Vagina (tissue), 2 donors: ENCODE measurements at regions not wholly inside any gene's neighbourhood (a gene's known extent, or its start where the extent isn't known, plus 50 kb on each side); places are given as distances from the start of the nearest gene placed in this dataset.

Experiments
- DNase-seq, 2 donors: peaks; one replicate each; pipeline ENCODE4 v3.0.0-alpha.2; 2017; ENCODE audit errors: extremely low spot score in 2 of 2
- H3K27ac ChIP-seq: fragments of 200-600 bp; sonication (generic); one replicate; pipeline ENCODE4 v1.5.1; 2019
- H3K27me3 ChIP-seq: fragments of 200-600 bp; sonication (generic); one replicate; pipeline ENCODE4 v1.5.1; 2019
- H3K36me3 ChIP-seq, 2 donors: fragments of 200-600 bp; sonication (generic); one replicate each; pipeline ENCODE4 v1.5.1; 2017 to 2019
- H3K4me1 ChIP-seq: fragments of 200-600 bp; sonication (generic); one replicate; pipeline ENCODE4 v1.5.1; 2019
- H3K4me3 ChIP-seq, 2 donors: fragments of 200-600 bp; sonication (generic); 1 replicate in 1 of 2; 2 replicates in 1 of 2; pipeline ENCODE4 v1.5.1; 2016 to 2019
- H3K9me3 ChIP-seq: fragments of 200-600 bp; sonication (generic); one replicate; pipeline ENCODE4 v1.5.1; 2019
- POLR2A ChIP-seq, 2 donors: fragments of 450-650 bp; IDR thresholded peaks; one replicate each; pipeline ENCODE4 v1.6.1; 2017; ENCODE audit warnings: antibody characterized with exemption in 2 of 2, mild to moderate bottlenecking in 2 of 2, moderate library complexity in 2 of 2
- POLR2AphosphoS5 ChIP-seq, 2 donors: sonication (generic); formaldehyde crosslinking; IDR thresholded peaks; one replicate each; pipeline ENCODE4 v1.9.0; 2017; ENCODE audit warnings: antibody characterized with exemption in 2 of 2, mild to moderate bottlenecking in 2 of 2, low read depth in 1 of 2; ENCODE audit not compliant: insufficient read depth in 1 of 2
- intact Hi-C: fragments of 100-400 bp; cut with DNase I; formaldehyde crosslinking; loops from one replicate; pipeline ENCODE4 v1.15.1; 2023
- TF ChIP-seq, protein P1 (sequence below), 3 experiments: fragments of 450-650 bp in 2 of 3; fragments of 200-600 bp in 1 of 3; sonication (generic) in 1 of 3; IDR thresholded peaks; one replicate each; pipeline ENCODE4 v1.5.1; 2017 to 2019; ENCODE audit warnings: antibody characterized with exemption in 3 of 3, mild to moderate bottlenecking in 2 of 3, moderate library complexity in 2 of 3

DNA sequence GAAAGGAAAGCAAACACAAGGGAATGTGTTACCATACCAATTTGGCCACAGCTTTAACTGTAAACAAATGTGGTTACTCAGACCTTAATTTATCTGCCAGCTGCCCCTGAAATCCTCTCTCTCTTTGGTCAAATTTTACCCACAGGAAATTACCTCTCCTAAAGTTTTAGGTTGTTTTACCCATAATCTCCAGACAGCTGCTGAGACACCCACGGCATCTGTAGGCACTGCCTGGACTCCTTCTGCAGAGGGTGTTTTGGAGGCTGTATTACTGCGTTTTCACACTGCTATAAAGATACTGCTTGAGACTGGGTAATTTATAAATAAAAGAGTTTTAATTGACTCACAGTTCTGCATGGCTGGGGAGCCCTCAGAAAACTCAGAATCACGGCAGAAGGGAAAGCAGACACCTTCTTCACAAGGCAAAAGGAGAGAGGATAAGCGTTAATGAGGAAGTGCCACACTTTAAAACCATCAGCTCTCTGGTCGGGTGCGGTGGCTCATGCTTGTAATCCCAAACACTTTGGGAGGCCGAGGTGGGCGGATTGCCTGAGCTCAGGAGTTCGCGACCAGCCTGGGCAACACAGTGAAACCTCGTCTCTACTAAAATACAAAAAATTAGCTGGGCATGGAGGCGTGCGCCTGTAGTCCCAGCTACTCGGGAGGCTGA is 677.5 kb upstream of the FSHR start:
- TF ChIP-seq, protein P1, sequence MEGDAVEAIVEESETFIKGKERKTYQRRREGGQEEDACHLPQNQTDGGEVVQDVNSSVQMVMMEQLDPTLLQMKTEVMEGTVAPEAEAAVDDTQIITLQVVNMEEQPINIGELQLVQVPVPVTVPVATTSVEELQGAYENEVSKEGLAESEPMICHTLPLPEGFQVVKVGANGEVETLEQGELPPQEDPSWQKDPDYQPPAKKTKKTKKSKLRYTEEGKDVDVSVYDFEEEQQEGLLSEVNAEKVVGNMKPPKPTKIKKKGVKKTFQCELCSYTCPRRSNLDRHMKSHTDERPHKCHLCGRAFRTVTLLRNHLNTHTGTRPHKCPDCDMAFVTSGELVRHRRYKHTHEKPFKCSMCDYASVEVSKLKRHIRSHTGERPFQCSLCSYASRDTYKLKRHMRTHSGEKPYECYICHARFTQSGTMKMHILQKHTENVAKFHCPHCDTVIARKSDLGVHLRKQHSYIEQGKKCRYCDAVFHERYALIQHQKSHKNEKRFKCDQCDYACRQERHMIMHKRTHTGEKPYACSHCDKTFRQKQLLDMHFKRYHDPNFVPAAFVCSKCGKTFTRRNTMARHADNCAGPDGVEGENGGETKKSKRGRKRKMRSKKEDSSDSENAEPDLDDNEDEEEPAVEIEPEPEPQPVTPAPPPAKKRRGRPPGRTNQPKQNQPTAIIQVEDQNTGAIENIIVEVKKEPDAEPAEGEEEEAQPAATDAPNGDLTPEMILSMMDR (IDR thresholded peaks at IDR 0.05), result no peak
- TF ChIP-seq POLR2AphosphoS5 (IDR thresholded peaks at IDR 0.05; ENCODE audit: insufficient read depth in 1 of 2, low read depth in 1 of 2), result no peak
- no peak for TF ChIP-seq POLR2A (IDR thresholded peaks at IDR 0.05)
- no peaks in the 10 kb centered on the region for H3K27me3 ChIP-seq
- H3K9me3 ChIP-seq, result no peaks in the 10 kb centered on the region
- no peak overlapping the region for H3K27ac ChIP-seq
- no peaks in the 10 kb centered on the region for H3K4me1 ChIP-seq
- DNase-seq, result no peak
- H3K4me3 ChIP-seq, result no peak overlapping the region
- intact Hi-C loops, result no loop called here
- no peaks in the 10 kb centered on the region for H3K36me3 ChIP-seq

DNA sequence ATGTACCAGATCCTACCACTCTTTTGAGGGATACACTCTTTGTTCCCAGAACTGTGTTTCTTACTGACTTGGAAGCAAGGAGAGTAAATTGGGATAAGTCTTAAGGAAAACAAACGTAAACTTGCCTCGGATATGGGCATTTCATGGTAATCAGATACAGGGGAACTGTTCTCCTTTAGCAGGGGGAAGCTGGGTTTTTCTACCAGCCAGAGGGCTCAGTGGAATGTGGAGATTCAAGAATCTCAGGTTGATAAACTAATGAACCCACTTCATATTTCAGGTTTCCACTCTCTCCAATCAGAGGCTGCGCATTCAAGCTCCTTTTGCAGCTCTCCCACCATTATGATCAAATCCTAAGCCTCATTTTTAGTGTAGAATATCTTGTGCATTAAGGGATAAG is 676.5 kb upstream of the FSHR start:
- Histone ChIP-seq H3K9me3 (no peaks in the 10 kb centered on the region), H3K27me3 (no peaks in the 10 kb centered on the region), H3K4me1 (no peaks in the 10 kb centered on the region), H3K27ac (no peak overlapping the region), H3K4me3 (no peak overlapping the region), H3K36me3 (no peaks in the 10 kb centered on the region)
- no peak for DNase-seq
- intact Hi-C loops, result no loop called here
- TF ChIP-seq, protein P1 (IDR thresholded peaks at IDR 0.05), result no peak
- no peak for TF ChIP-seq POLR2A (IDR thresholded peaks at IDR 0.05)
- no peak for TF ChIP-seq POLR2AphosphoS5 (IDR thresholded peaks at IDR 0.05; ENCODE audit: insufficient read depth in 1 of 2, low read depth in 1 of 2)

DNA sequence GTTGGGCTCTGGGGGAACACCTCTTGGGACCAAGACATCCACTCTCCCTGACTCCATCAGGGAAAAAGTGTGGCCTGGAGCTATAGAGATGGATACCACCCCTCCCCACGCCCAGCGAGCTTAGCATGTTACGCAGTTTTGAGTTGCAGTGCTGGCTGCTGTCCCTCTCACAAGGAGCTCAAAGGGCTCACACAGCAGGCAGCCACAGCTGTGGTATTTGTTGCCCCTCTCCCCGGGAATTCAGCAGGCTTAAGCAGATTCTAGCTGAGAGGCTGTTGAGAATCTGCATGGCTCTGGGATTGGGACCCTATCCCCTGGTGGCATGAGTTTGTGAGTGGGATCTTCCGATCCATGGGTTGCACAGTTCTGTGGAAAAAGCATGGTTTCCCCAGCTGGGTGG is 673.1 kb upstream of the FSHR start:
- H3K36me3 ChIP-seq, result no peaks in the 10 kb centered on the region
- DNase-seq, result no peak
- H3K27me3 ChIP-seq, result no peaks in the 10 kb centered on the region
- no peaks in the 10 kb centered on the region for H3K4me1 ChIP-seq
- no peak overlapping the region for H3K27ac ChIP-seq
- H3K9me3 ChIP-seq, result no peaks in the 10 kb centered on the region
- TF ChIP-seq, protein P1 (IDR thresholded peaks at IDR 0.05), result no peak
- TF ChIP-seq POLR2AphosphoS5 (IDR thresholded peaks at IDR 0.05; ENCODE audit: insufficient read depth in 1 of 2, low read depth in 1 of 2), result no peak
- no peak for TF ChIP-seq POLR2A (IDR thresholded peaks at IDR 0.05)
- no peak overlapping the region for H3K4me3 ChIP-seq
- intact Hi-C loops, result no loop called here

DNA sequence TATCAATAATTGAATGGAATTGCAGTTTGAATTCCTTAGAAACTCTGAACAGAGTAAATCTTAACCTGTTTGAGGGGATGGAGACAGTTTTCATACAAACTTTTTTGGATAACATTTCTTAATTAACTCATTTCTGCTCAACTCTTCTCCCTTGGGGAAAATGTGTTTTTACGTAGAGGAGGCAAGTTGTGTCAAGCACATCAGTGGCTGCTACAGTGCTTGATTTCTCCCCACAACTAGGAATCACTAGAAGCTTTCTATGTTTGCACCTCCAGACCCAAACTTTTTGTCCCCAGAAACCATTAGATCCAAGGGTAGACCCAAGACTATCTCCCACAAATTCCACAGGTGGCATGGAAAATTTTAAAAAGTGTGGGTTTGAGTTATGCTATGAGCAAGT is 658.9 kb upstream of the FSHR start:
- H3K4me3 ChIP-seq, result no peak overlapping the region
- H3K9me3 ChIP-seq, result no peaks in the 10 kb centered on the region
- DNase-seq, result no peak
- intact Hi-C loops, result no loop called here
- no peak overlapping the region for H3K27ac ChIP-seq
- H3K36me3 ChIP-seq, result no peaks in the 10 kb centered on the region
- no peaks in the 10 kb centered on the region for H3K27me3 ChIP-seq
- no peaks in the 10 kb centered on the region for H3K4me1 ChIP-seq
- TF ChIP-seq POLR2AphosphoS5 (IDR thresholded peaks at IDR 0.05; ENCODE audit: insufficient read depth in 1 of 2, low read depth in 1 of 2), result no peak
- TF ChIP-seq, protein P1 (IDR thresholded peaks at IDR 0.05), result no peak
- no peak for TF ChIP-seq POLR2A (IDR thresholded peaks at IDR 0.05)

DNA sequence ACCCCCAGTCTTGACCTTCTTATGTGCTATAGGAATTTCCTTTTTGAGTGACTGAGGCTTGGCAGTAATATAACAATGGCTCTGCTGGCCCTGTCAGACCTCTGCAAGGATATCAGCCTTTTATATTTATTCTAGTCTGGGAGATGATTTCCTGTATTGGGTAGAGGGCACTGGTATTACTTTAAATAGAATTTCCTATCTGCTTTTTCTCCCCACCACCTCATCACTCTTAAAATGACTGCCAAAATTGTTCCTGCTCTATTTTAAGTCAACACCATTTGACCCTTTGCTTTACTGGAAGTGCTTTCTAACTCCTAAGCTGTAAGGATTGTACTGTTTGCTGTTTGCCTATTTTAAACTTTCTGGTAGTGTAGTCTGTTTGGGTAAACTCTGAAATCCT is 658.4 kb upstream of the FSHR start:
- no peak for DNase-seq
- intact Hi-C loops, result no loop called here
- Histone ChIP-seq H3K36me3 (no peaks in the 10 kb centered on the region), H3K9me3 (no peaks in the 10 kb centered on the region), H3K27me3 (no peaks in the 10 kb centered on the region), H3K4me3 (no peak overlapping the region), H3K27ac (no peak overlapping the region), H3K4me1 (no peaks in the 10 kb centered on the region)
- TF ChIP-seq, protein P1 (IDR thresholded peaks at IDR 0.05), result no peak
- TF ChIP-seq POLR2AphosphoS5 (IDR thresholded peaks at IDR 0.05; ENCODE audit: insufficient read depth in 1 of 2, low read depth in 1 of 2), result no peak
